OCI-LY3 (cell line): ENCODE measurements at regions not wholly inside any gene's neighbourhood (a gene's known extent, or its start where the extent isn't known, plus 50 kb on each side); places are given as distances from the start of the nearest gene placed in this dataset.

ENCODE experiments used
- H2AFZ ChIP-seq: fragments of 200-600, 300-600 bp; shearing (Covaris generic); 2 replicates; pipeline ENCODE4 v1.6.0; 2014; ENCODE audit warnings: antibody characterized with exemption, low read depth, low read length
- H3K27ac ChIP-seq: fragments of 200-600, 300-600 bp; sonication (generic); 2 replicates; pipeline ENCODE4 v1.5.1; 2014; ENCODE audit warnings: mild to moderate bottlenecking, low read length, moderate library complexity, mixed read lengths
- H3K27me3 ChIP-seq: fragments of 200-600, 300-600 bp; sonication (generic); 2 replicates; pipeline ENCODE4 v1.6.1; 2014; ENCODE audit warnings: low read depth, low read length, mixed read lengths
- H3K36me3 ChIP-seq: fragments of 200-600, 300-600 bp; sonication (generic); replicated peaks from 2 replicates; pipeline ENCODE3; 2014; ENCODE audit warnings: low read depth, low read length, mixed read lengths
- H3K4me1 ChIP-seq: fragments of 300-600, 200-600 bp; sonication (generic); 2 replicates; pipeline ENCODE4 v1.6.1; 2014; ENCODE audit warnings: low read length, mixed read lengths
- H3K4me2 ChIP-seq: fragments of 200-600, 300-600 bp; sonication (generic); 2 replicates; pipeline ENCODE4 v1.6.1; 2014; ENCODE audit warnings: low read length, mixed read lengths
- H3K4me3 ChIP-seq: fragments of 300-600, 200-600 bp; sonication (generic); 2 replicates; pipeline ENCODE4 v1.5.1; 2014; ENCODE audit warnings: antibody characterized with exemption, mild to moderate bottlenecking, low read length, moderate library complexity
- H3K79me2 ChIP-seq: fragments of 300-600, 200-600 bp; shearing (Covaris generic); 2 replicates; pipeline ENCODE4 v1.6.1; 2014; ENCODE audit warnings: mild to moderate bottlenecking, low read length, mixed read lengths
- H3K9ac ChIP-seq: fragments of 300-600, 200-600 bp; shearing (Covaris generic); 2 replicates; pipeline ENCODE4 v1.6.0; 2014; ENCODE audit warnings: mild to moderate bottlenecking, low read length, moderate library complexity
- H3K9me3 ChIP-seq: fragments of 200-600, 300-600 bp; shearing (Covaris generic); 2 replicates; pipeline ENCODE4 v1.6.1; 2014; ENCODE audit warnings: low read length, mixed read lengths; ENCODE audit not compliant: insufficient read depth
- H4K20me1 ChIP-seq: fragments of 200-600, 300-600 bp; sonication (generic); 2 replicates; pipeline ENCODE4 v1.6.1; 2016; ENCODE audit warnings: low read length, mixed read lengths; ENCODE audit not compliant: insufficient read depth
- CTCF ChIP-seq: fragments of 200-600, 300-600 bp; sonication (generic); IDR thresholded peaks from 2 replicates; pipeline ENCODE4 v1.5.1; 2014; ENCODE audit warnings: antibody characterized with exemption, low read length, low read depth
- EZH2phosphoT487 ChIP-seq: fragments of 200-600 bp; shearing (Covaris generic); IDR thresholded peaks from 2 replicates; pipeline ENCODE4 v1.6.1; 2018; ENCODE audit warnings: antibody characterized with exemption, mixed run types, low read depth

- Histone ChIP-seq H3K4me3 (no peak overlapping the region), H3K79me2 (no peaks in the 10 kb centered on the region), H3K9ac (no peak overlapping the region), H3K27me3 (peaks cover 12% of the 10 kb centered on the region), H2AFZ (no peak overlapping the region), H3K27ac (no peak overlapping the region), H3K4me1 (peaks cover 20% of the 10 kb centered on the region), H3K9me3 (no peaks in the 10 kb centered on the region), H3K36me3 (no peaks in the 10 kb centered on the region), H3K4me2 (no peak overlapping the region), H4K20me1 (no peaks in the 10 kb centered on the region)
- TF ChIP-seq EZH2phosphoT487: no peak
- no peak for TF ChIP-seq CTCF
Observed at GRCh38 chr12:53862831-53863230, 75.8 kb upstream of the HOXC13 start.

- no peaks in the 10 kb centered on the region for H4K20me1 ChIP-seq
- H3K27me3 ChIP-seq: no peaks in the 10 kb centered on the region; the same call in 1 of the 2 replicates
- H3K36me3 ChIP-seq: no peaks in the 10 kb centered on the region
- H3K4me1 ChIP-seq: peaks cover 26% of the 10 kb centered on the region
- H3K4me2 ChIP-seq: peak overlapping the region; percentile 42
- no peaks in the 10 kb centered on the region for H3K79me2 ChIP-seq
- peak overlapping the region; percentile 65 for H3K27ac ChIP-seq
- H2AFZ ChIP-seq: no peak overlapping the region
- no peak overlapping the region for H3K9ac ChIP-seq
- H3K9me3 ChIP-seq: no peaks in the 10 kb centered on the region
- H3K4me3 ChIP-seq: no peak overlapping the region
- TF ChIP-seq CTCF (no peak), EZH2phosphoT487 (no peak)
Observed at GRCh38 chr12:53866727-53867126, 71.9 kb upstream of the HOXC13 start.

GRCh38 chr12:53867216-53868012 lies 71.2 kb upstream of the HOXC13 start:
- H3K9ac ChIP-seq: no peak overlapping the region
- no peaks in the 10 kb centered on the region for H3K9me3 ChIP-seq
- peak overlapping the region; percentile 42 for H3K4me2 ChIP-seq
- peaks cover 32% of the 10 kb centered on the region for H3K4me1 ChIP-seq
- H3K27ac ChIP-seq: peak overlapping the region; percentile 65
- TF ChIP-seq EZH2phosphoT487 (no peak), CTCF (no peak)
- H4K20me1 ChIP-seq: no peaks in the 10 kb centered on the region
- H3K36me3 ChIP-seq: no peaks in the 10 kb centered on the region
- no peaks in the 10 kb centered on the region; the same call in 1 of the 2 replicates for H3K27me3 ChIP-seq
- H3K79me2 ChIP-seq: no peaks in the 10 kb centered on the region
- H2AFZ ChIP-seq: no peak overlapping the region
- no peak overlapping the region for H3K4me3 ChIP-seq

GRCh38 chr12:53868511-53868986 lies 70.1 kb upstream of the HOXC13 start:
- Histone ChIP-seq H3K4me1 (peaks cover 32% of the 10 kb centered on the region), H3K9me3 (no peaks in the 10 kb centered on the region), H3K79me2 (no peaks in the 10 kb centered on the region), H4K20me1 (no peaks in the 10 kb centered on the region), H2AFZ (no peak overlapping the region), H3K27me3 (peaks cover 8% of the 10 kb centered on the region), H3K27ac (no peak overlapping the region), H3K9ac (no peak overlapping the region), H3K4me2 (no peak overlapping the region), H3K4me3 (no peak overlapping the region), H3K36me3 (no peaks in the 10 kb centered on the region)
- TF ChIP-seq CTCF: no peak
- TF ChIP-seq EZH2phosphoT487: no peak
